ENCODE measurements at regions not wholly inside any gene's neighbourhood (a gene's known extent, or its start where the extent isn't known, plus 50 kb on each side); places are given as distances from the start of the nearest gene placed in this dataset.

DNA sequence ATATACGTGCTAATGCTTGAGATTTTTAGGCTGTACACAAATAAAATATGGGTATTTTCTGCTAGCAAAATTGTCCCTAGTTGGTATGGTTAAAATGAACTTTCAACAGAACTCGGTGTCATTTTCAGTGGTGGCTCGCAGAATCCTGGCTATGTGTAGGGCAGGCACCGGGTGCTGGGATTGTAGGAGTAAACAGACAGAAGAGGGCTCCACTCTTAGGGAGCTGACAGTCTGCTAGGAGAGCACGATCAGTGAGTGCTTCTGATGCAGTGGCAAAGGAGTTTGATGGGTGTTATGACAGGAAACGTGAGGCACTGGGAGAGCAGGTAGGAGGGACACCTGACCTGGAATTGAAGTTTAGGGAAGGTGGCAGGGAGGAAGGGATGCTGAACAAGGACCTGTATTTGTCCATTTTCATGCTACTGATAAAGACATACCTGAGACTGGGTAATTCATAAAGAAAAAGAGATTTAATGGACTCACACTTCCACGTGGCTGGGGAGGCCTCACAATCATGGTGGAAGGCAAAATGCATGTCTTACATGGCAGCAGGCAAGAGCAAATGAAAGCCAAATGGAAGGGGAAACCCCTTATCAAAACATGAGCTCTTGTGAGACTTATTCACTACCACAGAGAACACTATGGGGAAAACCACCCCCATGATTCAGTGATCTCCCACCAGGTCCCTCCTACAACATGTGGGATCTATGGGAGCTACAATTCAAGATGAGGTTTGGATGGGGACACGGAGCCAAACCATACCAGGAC lies 105.4 kb upstream of the LCLAT1 start:
- no peak for DNase-seq

DNA sequence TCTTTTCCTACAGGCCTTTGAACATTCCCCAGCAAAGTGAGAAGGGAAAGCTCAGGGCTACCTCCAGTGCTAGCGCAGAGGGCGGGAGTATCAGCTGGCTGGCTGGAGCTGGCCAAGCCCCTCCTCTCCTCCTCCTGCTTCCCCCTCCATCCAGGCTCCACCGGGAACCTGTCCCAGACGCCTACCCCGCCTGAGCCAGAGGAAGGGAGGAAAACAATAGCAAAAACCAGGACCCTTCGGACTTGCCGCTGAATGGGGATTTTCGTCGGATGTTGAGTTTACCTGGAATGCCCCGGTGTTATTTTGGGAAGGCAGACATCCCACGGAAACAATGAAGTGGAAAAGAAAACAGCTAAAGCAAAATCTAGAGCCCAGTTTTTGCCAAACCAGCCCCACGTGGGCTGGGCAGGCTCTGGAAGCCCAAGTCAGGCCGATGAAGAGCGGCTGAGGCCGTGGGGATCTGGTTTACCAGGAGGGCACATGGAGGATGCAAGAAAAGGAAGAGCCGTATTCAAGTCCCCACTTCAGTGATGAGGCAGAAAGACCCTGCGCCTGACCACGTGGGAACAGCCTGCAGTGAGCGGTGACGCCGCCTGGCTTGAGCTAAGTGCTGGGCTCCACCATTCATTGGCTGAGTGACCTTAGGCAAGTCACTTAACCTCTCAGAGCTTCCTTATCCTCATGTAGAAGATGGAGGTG lies 100.4 kb upstream of the LCLAT1 start:
- peak in 1 of 2 experiments; percentile 4 for DNase-seq

DNA sequence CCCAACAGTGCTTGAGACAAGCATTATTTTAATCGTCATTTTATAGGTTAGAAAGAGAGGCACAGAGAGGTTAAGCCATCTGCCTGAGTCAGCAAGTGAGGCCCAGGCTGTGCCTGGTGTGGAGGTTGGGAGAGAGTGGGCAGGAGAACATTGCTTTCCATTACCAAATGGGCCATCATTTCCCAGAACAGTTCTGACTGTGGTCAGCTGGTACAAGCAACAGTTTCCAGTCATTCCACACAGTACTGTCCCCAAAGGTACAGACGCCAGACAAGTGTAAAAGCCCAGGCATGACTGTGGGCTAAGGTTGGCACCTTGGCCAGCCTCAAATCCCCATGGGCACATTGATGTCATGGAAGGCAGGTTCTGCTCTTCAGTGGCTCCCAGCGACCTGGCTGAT lies 98.2 kb upstream of the LCLAT1 start:
- no peak for DNase-seq

DNA sequence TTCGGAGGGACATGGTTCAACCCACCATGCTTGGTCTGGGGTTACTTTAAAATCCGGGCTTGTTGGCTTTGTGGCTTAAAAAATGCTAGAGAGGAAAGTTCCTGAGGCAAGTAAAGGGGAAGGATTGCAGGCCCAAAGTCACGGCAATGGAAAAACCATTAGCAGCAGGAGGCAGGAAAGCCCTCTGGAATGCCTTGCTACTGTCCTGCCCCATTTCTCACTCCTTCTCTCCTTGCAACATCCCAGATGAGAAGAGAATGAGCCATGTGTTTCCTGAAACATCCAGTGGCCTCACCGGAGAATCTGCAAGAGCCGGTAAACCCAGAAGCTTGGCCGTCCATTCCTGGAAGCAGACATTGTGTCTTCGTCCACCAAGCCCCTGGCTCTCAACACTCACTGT lies 97.4 kb upstream of the LCLAT1 start:
- DNase-seq = no peak

- no peak for DNase-seq
Measured at GRCh38 chr2:30351116-30351515, 95.9 kb upstream of the LCLAT1 start.

GRCh38 chr2:30351949-30352348 lies 95.1 kb upstream of the LCLAT1 start:
- no peak for DNase-seq

- no peak for DNase-seq
Measured at GRCh38 chr2:30354150-30354549, 92.9 kb upstream of the LCLAT1 start.

- DNase-seq = no peak
Measured at GRCh38 chr2:30354621-30355020, 92.4 kb upstream of the LCLAT1 start.

- no peak for DNase-seq
Measured at GRCh38 chr2:30355306-30355705, 91.7 kb upstream of the LCLAT1 start.

DNA sequence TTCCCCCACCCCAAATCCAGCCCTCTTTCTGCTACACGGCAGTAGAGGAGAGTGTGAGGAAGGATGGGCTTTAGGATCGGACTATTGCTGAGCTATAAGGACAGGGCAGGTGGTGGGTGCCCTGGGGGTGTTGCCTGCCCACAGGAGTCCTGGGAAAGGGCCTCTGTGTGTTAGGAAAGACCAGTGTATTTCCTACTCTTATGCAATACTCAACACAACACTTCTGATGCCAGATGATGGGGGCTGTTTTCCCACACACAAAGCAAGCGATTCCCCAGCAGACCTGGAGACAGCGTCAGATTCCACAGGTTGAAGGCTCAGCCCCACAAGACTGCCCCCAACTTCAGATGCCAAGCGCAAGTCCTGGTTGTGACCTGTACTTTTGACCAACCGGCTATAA lies 91.0 kb upstream of the LCLAT1 start:
- DNase-seq = no peak

DNA sequence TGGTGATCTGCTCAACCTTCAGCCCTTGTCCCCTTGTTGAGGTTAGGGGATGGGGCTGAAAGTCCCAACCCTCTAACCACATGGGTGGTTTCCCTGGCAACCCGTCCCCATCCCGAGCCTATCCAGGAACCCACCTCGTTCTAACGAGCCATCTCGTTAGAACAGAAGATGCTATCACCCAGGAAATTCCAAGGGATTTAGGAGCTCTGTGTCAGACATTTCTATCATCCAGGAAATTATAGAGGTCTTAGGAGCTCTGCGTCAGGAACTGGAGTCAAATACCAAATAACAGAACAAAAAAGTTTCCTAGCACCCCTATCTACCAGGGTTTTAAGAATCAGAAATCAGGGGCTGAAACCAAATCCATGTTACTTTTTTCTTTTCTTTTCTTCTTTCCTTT lies 90.3 kb upstream of the LCLAT1 start:
- no peak for DNase-seq

- no peak for DNase-seq
Measured at GRCh38 chr2:30358351-30358750, 88.7 kb upstream of the LCLAT1 start.

GRCh38 chr2:30358842-30359241 lies 88.2 kb upstream of the LCLAT1 start:
- DNase-seq = peak; percentile 8 to 85

DNA sequence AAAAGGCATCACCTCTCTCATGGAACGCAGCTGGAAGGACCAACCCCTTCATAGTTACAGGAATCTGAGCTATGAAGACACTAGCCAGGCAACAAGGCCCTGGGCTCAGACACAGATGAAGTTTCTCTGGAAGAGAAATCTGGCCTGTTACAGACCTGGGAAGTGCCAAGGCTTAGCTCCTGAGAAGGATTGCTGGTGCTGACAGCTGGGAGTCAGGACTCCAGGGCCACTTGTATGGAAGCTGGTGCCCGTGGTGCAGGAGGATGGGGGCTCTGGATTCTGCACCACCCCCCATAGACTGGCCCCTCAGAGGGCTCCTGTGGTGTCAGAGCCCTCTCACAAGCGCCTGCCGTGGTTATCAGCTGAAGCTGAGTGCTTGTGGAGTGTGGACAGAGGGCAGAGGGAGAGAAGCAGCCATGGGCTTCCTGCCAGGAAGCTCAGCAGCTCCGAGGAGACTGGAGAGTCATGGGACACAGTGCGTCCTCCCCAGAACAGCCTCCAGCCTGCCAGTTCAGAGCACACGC lies 87.3 kb upstream of the LCLAT1 start:
- DNase-seq = peak in 1 of 2 experiments; percentile 70

GRCh38 chr2:30361751-30362394 lies 85.2 kb upstream of the LCLAT1 start:
- no peak for DNase-seq

GRCh38 chr2:30362468-30363081 lies 84.5 kb upstream of the LCLAT1 start:
- DNase-seq = no peak

GRCh38 chr2:30363406-30363805 lies 83.6 kb upstream of the LCLAT1 start:
- no peak for DNase-seq

DNA sequence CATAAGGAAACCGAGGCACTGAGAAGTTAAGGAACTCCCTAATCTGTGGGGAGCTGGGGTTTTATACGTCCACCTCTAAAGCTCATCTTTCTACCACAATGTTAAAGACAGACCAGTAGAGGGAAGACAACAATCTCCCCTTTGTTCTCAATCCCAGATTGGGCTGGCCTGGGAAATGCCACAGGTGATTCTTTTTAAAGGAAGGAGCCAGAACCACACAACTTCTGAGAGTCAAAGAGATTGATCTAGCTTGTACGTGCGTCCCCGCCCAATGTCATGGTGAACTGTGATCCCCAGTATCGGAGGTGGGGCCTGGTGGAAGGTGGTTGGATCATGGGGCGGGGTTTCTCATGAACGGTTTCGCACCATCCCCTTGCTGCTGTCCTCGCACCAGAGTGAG lies 81.8 kb upstream of the LCLAT1 start:
- DNase-seq = no peak

- no peak for DNase-seq
Measured at GRCh38 chr2:30366199-30366691, 80.8 kb upstream of the LCLAT1 start.

DNA sequence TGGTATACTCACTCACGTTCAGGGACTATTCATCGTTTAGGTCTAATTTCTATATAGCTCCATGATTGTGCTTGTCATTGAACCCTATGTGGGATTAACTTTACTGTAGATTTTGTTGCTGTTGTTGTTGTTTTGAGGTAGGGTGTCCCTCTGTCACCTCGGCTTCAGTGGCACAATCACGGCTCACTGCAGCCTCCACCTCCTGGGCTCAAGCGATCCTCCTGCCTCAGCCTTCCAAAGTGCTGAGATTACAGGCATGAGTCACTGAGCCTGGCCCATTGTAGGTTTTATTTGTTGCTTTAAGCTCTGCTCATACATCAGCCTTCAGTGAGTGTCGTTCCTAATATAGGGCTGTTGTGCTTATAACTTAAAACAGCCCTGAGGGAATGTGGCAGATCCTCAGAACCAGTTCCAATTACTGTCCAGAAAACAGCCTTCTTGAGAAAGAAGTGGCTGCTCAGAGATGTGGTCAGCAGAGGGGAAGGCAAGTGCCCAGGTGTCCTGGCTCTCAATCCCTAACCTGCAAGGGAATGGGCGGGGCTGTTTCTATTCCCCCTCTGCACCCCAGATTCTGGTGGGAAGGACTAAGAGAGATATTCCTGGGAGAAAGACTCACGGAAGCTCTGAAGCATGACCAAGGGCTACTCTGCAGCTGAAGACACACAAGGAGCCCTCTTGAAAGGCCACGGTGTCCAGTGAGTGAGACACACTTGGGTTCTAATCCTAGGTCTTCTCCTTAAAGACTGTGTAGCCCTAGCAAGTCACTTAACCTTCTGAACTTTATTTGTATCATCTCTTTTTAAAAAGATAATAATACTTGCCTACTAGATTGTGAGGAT lies 79.6 kb upstream of the LCLAT1 start:
- DNase-seq = no peak

DNA sequence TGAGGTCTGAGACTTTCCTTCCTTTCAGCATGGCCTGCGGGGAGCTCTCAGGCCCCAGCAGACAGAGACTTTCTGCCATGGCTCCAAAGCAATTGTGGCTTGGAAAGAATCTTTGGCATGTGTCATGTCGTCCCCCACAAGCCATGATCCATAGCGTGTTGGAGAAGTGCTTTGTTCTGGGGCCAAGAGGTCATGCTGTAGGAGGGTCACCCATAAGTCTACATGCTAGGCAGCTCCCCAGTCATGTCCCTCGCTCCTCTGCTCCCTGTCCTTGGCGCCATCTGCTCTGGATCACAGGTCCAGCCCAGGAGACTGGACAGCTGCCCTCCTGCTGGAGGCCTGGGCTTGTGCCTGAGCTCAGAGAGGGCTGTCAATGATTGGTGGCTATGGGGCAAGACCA lies 78.8 kb upstream of the LCLAT1 start:
- DNase-seq = no peak

DNA sequence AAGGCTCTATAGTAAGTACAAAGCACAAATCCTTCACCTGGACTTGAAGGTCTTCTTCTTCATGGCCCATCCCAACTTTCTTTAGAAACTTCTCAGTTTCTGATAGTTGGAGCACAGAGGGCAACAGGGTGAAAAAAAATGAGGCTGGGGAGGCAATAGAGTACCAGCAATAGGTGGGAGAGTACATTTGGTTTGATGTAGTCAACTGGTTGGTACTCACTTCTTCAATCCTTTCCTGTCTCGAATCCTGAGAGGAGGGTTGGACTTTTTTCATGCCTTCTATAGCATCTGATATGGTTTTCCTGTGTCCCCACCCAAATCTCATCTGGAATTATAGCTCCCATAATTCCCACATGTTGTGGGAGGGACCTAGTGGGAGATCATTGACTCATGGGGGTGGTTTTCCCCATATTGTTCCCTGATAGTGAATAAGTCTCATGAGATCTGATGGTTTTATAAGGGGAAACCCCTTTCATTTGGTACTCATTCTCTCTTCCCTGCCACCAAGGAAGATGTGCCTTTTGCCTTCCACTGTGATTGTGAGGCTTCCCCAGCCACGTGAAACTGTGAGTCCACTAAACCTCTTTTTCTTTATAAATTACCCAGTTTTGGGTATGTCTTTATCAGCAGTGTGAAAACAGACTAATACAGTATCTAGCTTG lies 75.9 kb upstream of the LCLAT1 start:
- no peak for DNase-seq

Data from NCI-H446 (cell line).